SK-N-SH treated with all-trans-retinoic acid at 6 μM for 48 hours (cell line): ENCODE measurements at regions not wholly inside any gene's neighbourhood (a gene's known extent, or its start where the extent isn't known, plus 50 kb on each side); places are given as distances from the start of the nearest gene placed in this dataset.

ENCODE experiments used
- ATAC-seq: fragments of 200-7000 bp; cut with Tn5 transposase; 3 replicates; pipeline ENCODE4 v1.9.1; 2020; ENCODE audit warnings: mild to moderate bottlenecking, moderate library complexity
- ARNTL ChIP-seq: fragments of 450-650 bp; formaldehyde crosslinking; IDR thresholded peaks from 2 replicates; pipeline ENCODE4 v1.5.0; 2020; ENCODE audit warnings: low read depth, mild to moderate bottlenecking, moderate library complexity, borderline replicate concordance
- BACH2 ChIP-seq: fragments of 250-450 bp; sonication (Bioruptor Pico); IDR thresholded peaks from 2 replicates; pipeline ENCODE4 v1.9.0; 2021; ENCODE audit warnings: mild to moderate bottlenecking, borderline replicate concordance
- CREB5 ChIP-seq: fragments of 250-450 bp; sonication (Bioruptor Pico); IDR thresholded peaks from 2 replicates; pipeline ENCODE4 v1.5.1; 2020; ENCODE audit warnings: low read depth, mild to moderate bottlenecking, moderate library complexity
- CSDC2 ChIP-seq: fragments of 250-450 bp; sonication (Bioruptor Pico); IDR thresholded peaks from 2 replicates; pipeline ENCODE4 v1.5.0; 2020; ENCODE audit warnings: mild to moderate bottlenecking, moderate library complexity
- CSRNP3 ChIP-seq: fragments of 250-450 bp; sonication (Bioruptor Pico); IDR thresholded peaks from 2 replicates; pipeline ENCODE4 v1.5.1; 2021; ENCODE audit warnings: mild to moderate bottlenecking, moderate library complexity
- ESRRG ChIP-seq: fragments of 250-450 bp; sonication (Bioruptor Pico); IDR thresholded peaks from 2 replicates; pipeline ENCODE4 v1.6.1; 2021; ENCODE audit warnings: mild to moderate bottlenecking
- GLIS3 ChIP-seq: fragments of 250-450 bp; sonication (Bioruptor Pico); IDR thresholded peaks from 2 replicates; pipeline ENCODE4 v1.5.0; 2020; ENCODE audit warnings: mild to moderate bottlenecking, moderate library complexity
- ISL1 ChIP-seq: fragments of 250-450 bp; sonication (Bioruptor Pico); IDR thresholded peaks from 2 replicates; pipeline ENCODE4 v2.1.2; 2022; ENCODE audit warnings: mild to moderate bottlenecking, moderate library complexity
- OSR1 ChIP-seq: fragments of 250-450 bp; sonication (Bioruptor Pico); IDR thresholded peaks from 2 replicates; pipeline ENCODE4 v1.8.0; 2022; ENCODE audit warnings: moderate library complexity, mild to moderate bottlenecking, inconsistent platforms
- PATZ1 ChIP-seq: fragments of 250-450 bp; sonication (Bioruptor Pico); IDR thresholded peaks from 2 replicates; pipeline ENCODE4 v1.8.0; 2020; ENCODE audit warnings: mild to moderate bottlenecking, moderate library complexity, borderline replicate concordance
- POU6F1 ChIP-seq: fragments of 250-450 bp; sonication (Bioruptor Pico); IDR thresholded peaks from 2 replicates; pipeline ENCODE4 v1.8.0; 2021; ENCODE audit warnings: low read depth, mild to moderate bottlenecking, moderate library complexity, borderline replicate concordance
- PPARA ChIP-seq: fragments of 250-450 bp; sonication (Bioruptor Pico); IDR thresholded peaks from 2 replicates; pipeline ENCODE4 v1.5.0; 2020; ENCODE audit warnings: mild to moderate bottlenecking, borderline replicate concordance
- RARB ChIP-seq: fragments of 250-450 bp; sonication (Bioruptor Pico); IDR thresholded peaks from 2 replicates; pipeline ENCODE4 v1.8.0; 2021; ENCODE audit warnings: mild to moderate bottlenecking, moderate library complexity
- SNAI2 ChIP-seq: fragments of 250-450 bp; sonication (Bioruptor Pico); IDR thresholded peaks from 2 replicates; pipeline ENCODE4 v1.5.0; 2020; ENCODE audit warnings: mild to moderate bottlenecking, moderate library complexity
- TCF4 ChIP-seq: fragments of 250-450 bp; sonication (Bioruptor Pico); IDR thresholded peaks from 2 replicates; pipeline ENCODE4 v1.8.0; 2021; ENCODE audit warnings: mild to moderate bottlenecking, moderate library complexity, borderline replicate concordance
- TOX ChIP-seq: fragments of 250-450 bp; sonication (Bioruptor Pico); IDR thresholded peaks from 2 replicates; pipeline ENCODE4 v1.8.0; 2021; ENCODE audit warnings: mild to moderate bottlenecking, moderate library complexity, borderline replicate concordance
- TSHZ2 ChIP-seq: fragments of 250-450 bp; sonication (Bioruptor Pico); IDR thresholded peaks from 2 replicates; pipeline ENCODE4 v1.5.0; 2020; ENCODE audit warnings: mild to moderate bottlenecking, moderate library complexity
- ZFP3 ChIP-seq: fragments of 250-450 bp; sonication (Bioruptor Pico); IDR thresholded peaks from 2 replicates; pipeline ENCODE4 v1.5.0; 2020; ENCODE audit warnings: mild to moderate bottlenecking, moderate library complexity
- ZFP30 ChIP-seq: fragments of 450-650 bp; formaldehyde crosslinking; IDR thresholded peaks from 2 replicates; pipeline ENCODE4 v1.5.0; 2022; ENCODE audit warnings: mild to moderate bottlenecking, moderate library complexity
- ZNF565 ChIP-seq: fragments of 450-650 bp; formaldehyde crosslinking; conservative IDR thresholded peaks from 2 replicates; pipeline ENCODE4 v1.5.0; 2020; ENCODE audit warnings: low read depth, mild to moderate bottlenecking, moderate library complexity
- ZNF70 ChIP-seq: fragments of 450-650 bp; formaldehyde crosslinking; IDR thresholded peaks from 2 replicates; pipeline ENCODE4 v1.5.0; 2020; ENCODE audit warnings: mild to moderate bottlenecking, moderate library complexity

GRCh38 chr14:97584528-97584927 lies 787.3 kb downstream of the VRK1 start:
- ATAC-seq = no peak
- TF ChIP-seq ARNTL = no peak
- no peak for TF ChIP-seq CSDC2 (CRISPR knock-in tag)
- TF ChIP-seq ZNF70 (CRISPR knock-in tag) = no peak
- TF ChIP-seq TOX (CRISPR knock-in tag) = no peak
- no peak for TF ChIP-seq ZNF565 (CRISPR knock-in tag)
- TF ChIP-seq POU6F1 (CRISPR knock-in tag) = no peak
- no peak for TF ChIP-seq PATZ1 (CRISPR knock-in tag)
- no peak for TF ChIP-seq ISL1 (CRISPR knock-in tag)
- no peak for TF ChIP-seq ZFP30 (CRISPR knock-in tag)
- no peak for TF ChIP-seq ESRRG (CRISPR knock-in tag)
- TF ChIP-seq OSR1 (CRISPR knock-in tag) = no peak
- TF ChIP-seq SNAI2 = no peak
- no peak for TF ChIP-seq PPARA (CRISPR knock-in tag)
- TF ChIP-seq BACH2 (CRISPR knock-in tag) = no peak
- no peak for TF ChIP-seq RARB
- TF ChIP-seq TSHZ2 (CRISPR knock-in tag) = no peak
- TF ChIP-seq CREB5 = no peak

GRCh38 chr14:97592341-97592980 lies 795.3 kb downstream of the VRK1 start:
- no peak for ATAC-seq
- no peak for TF ChIP-seq SNAI2
- no peak for TF ChIP-seq GLIS3 (CRISPR knock-in tag)
- TF ChIP-seq TSHZ2 (CRISPR knock-in tag) = no peak
- TF ChIP-seq ARNTL = no peak
- no peak for TF ChIP-seq ZNF565 (CRISPR knock-in tag)

- ATAC-seq = no peak
- TF ChIP-seq OSR1 (CRISPR knock-in tag) (no peak), CREB5 (no peak), BACH2 (CRISPR knock-in tag) (no peak), POU6F1 (CRISPR knock-in tag) (no peak), CSRNP3 (no peak), ZFP3 (CRISPR knock-in tag) (no peak), ESRRG (CRISPR knock-in tag) (no peak), TCF4 (no peak), GLIS3 (CRISPR knock-in tag) (no peak)
Measured at GRCh38 chr14:97594306-97594705, 797.1 kb downstream of the VRK1 start.
